ENCODE measurements at regions not wholly inside any gene's neighbourhood (a gene's known extent, or its start where the extent isn't known, plus 50 kb on each side); places are given as distances from the start of the nearest gene placed in this dataset.

- ATAC-seq = no peak
Observed at GRCh38 chr1:22362626-22363402, 88.8 kb upstream of the ZBTB40 start.

- ATAC-seq = no peak
Observed at GRCh38 chr1:22363403-22364325, 88.0 kb upstream of the ZBTB40 start.

- no peak for ATAC-seq
Observed at GRCh38 chr1:22364326-22364650, 87.4 kb upstream of the ZBTB40 start.

GRCh38 chr1:22364764-22365163 lies 86.9 kb upstream of the ZBTB40 start:
- no peak for ATAC-seq

- ATAC-seq = no peak
Observed at GRCh38 chr1:22365331-22366295, 86.0 kb upstream of the ZBTB40 start.

GRCh38 chr1:22366346-22366745 lies 85.3 kb upstream of the ZBTB40 start:
- no peak for ATAC-seq

GRCh38 chr1:22368125-22368524 lies 83.5 kb upstream of the ZBTB40 start:
- ATAC-seq = no peak

- ATAC-seq = no peak
Observed at GRCh38 chr1:22369294-22370189, 82.1 kb upstream of the ZBTB40 start.

- ATAC-seq = no peak
Observed at GRCh38 chr1:22370190-22370498, 81.5 kb upstream of the ZBTB40 start.

- no peak for ATAC-seq
Observed at GRCh38 chr1:22371408-22371807, 80.2 kb upstream of the ZBTB40 start.

- ATAC-seq = no peak
Observed at GRCh38 chr1:22373252-22373651, 78.4 kb upstream of the ZBTB40 start.

GRCh38 chr1:22374001-22374400 lies 77.7 kb upstream of the ZBTB40 start:
- no peak for ATAC-seq

- no peak for ATAC-seq
Observed at GRCh38 chr1:22375601-22376000, 76.0 kb upstream of the ZBTB40 start.

- ATAC-seq = no peak
Observed at GRCh38 chr1:22376001-22376400, 75.7 kb upstream of the ZBTB40 start.

GRCh38 chr1:22376546-22376945 lies 75.1 kb upstream of the ZBTB40 start:
- no peak for ATAC-seq

GRCh38 chr1:22376976-22377375 lies 74.7 kb upstream of the ZBTB40 start:
- no peak for ATAC-seq

GRCh38 chr1:22379566-22379965 lies 72.1 kb upstream of the ZBTB40 start:
- ATAC-seq = no peak

- ATAC-seq = no peak
Observed at GRCh38 chr1:22380024-22380785, 71.4 kb upstream of the ZBTB40 start.

GRCh38 chr1:22383526-22384294 lies 67.9 kb upstream of the ZBTB40 start:
- no peak for ATAC-seq

- no peak for ATAC-seq
Observed at GRCh38 chr1:22385537-22385936, 66.1 kb upstream of the ZBTB40 start.
